ENCODE measurements at regions not wholly inside any gene's neighbourhood (a gene's known extent, or its start where the extent isn't known, plus 50 kb on each side); places are given as distances from the start of the nearest gene placed in this dataset.

DNA sequence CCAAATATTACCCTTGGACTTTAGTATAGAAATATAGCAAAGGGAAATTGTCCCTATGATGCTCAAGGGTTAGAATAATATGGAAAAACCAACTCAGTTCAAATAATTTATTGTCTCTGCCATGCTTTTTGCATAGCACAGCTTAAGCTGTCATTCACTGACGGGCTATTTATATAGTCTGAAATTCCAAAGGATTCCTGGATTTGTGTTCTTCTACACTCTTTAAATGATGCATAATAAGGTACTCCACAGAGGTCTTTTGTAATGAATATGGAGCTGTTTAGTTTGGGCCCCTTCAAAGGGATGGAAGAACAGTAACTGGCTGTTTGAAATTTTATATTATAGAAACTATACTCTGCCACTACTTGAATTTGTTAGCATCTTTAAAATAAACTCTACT, 276.6 kb upstream of the FERD3L start (continued):
- TF ChIP-seq, protein P1, sequence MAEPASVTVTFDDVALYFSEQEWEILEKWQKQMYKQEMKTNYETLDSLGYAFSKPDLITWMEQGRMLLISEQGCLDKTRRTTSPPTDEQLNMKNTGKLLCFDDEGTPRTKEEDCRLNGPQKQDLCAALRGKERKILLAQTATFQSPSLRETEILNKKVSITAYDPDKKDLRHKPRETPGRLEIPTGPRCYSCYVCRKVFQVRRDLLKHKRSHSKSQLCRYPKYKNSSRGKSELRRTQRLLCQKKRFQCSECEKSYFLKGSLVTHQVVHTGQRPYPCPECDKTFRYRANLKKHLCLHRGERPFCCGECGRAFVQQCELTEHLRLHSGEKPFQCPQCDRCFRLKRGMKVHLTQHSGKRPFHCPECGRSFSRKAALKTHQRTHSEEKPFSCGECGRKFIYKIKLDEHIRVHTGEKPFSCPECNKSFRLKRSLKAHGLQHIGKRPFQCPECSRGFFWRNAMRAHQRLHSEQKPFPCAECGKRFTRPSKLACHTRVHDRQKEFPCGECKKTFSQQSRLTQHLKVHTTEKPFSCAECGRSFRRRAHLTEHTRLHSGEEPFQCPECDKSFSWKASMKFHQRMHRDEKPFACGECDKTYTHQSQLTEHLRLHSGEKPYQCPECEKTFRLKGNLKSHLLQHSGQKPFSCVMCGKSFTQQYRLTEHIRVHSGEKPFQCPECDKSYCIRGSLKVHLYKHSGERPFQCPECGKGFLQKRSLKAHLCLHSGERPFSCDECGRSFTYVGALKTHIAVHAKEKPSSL (CRISPR knock-in tag; conservative IDR thresholded peaks at IDR 0.05) = no peak
- TF ChIP-seq, protein P2, sequence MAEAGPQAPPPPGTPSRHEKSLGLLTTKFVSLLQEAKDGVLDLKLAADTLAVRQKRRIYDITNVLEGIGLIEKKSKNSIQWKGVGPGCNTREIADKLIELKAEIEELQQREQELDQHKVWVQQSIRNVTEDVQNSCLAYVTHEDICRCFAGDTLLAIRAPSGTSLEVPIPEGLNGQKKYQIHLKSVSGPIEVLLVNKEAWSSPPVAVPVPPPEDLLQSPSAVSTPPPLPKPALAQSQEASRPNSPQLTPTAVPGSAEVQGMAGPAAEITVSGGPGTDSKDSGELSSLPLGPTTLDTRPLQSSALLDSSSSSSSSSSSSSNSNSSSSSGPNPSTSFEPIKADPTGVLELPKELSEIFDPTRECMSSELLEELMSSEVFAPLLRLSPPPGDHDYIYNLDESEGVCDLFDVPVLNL (CRISPR knock-in tag; IDR thresholded peaks at IDR 0.05; ENCODE audit: borderline replicate concordance, low read depth) = no peak

DNA sequence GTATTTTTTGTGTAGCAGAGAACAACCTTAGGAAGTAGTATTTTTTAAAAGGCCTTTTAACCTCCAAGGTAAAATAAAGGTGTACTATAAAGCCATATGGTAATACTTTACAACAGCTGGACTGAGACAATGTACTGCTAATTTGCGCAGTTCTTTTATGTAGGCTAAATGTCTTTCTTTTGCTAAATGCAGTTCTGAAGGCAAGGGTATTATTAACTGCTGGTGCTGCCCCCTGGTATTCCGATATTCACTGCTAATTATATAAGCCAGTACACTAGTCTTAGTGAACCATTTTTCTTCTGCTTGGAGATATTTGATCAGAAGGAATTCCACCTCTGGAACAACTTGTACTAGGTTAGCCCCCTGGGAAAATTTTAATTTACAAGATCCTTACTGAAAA, 272.0 kb upstream of the FERD3L start:
- peaks cover 45% of the 10 kb centered on the region for H3K4me1 Mint-ChIP-seq
- ChIA-PET POLR2A (no interaction called here), CTCF (interaction anchor here (0.6 kb wide), 1 partner anchor 75 kb away, joined by 3 read pairs; no protein-coding TSS in a partner anchor)
- DNase-seq (ENCODE audit: low spot score) (no peak), ATAC-seq (no peak)
- TF ChIP-seq TEAD1 (CRISPR knock-in tag; IDR thresholded peaks at IDR 0.05) = no peak
- TF ChIP-seq, protein P3, sequence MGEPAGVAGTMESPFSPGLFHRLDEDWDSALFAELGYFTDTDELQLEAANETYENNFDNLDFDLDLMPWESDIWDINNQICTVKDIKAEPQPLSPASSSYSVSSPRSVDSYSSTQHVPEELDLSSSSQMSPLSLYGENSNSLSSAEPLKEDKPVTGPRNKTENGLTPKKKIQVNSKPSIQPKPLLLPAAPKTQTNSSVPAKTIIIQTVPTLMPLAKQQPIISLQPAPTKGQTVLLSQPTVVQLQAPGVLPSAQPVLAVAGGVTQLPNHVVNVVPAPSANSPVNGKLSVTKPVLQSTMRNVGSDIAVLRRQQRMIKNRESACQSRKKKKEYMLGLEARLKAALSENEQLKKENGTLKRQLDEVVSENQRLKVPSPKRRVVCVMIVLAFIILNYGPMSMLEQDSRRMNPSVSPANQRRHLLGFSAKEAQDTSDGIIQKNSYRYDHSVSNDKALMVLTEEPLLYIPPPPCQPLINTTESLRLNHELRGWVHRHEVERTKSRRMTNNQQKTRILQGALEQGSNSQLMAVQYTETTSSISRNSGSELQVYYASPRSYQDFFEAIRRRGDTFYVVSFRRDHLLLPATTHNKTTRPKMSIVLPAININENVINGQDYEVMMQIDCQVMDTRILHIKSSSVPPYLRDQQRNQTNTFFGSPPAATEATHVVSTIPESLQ (CRISPR knock-in tag; IDR thresholded peaks at IDR 0.05) = no peak
- TF ChIP-seq NFE2L1 (CRISPR knock-in tag; IDR thresholded peaks at IDR 0.05) = no peak
- TF ChIP-seq, protein P4, sequence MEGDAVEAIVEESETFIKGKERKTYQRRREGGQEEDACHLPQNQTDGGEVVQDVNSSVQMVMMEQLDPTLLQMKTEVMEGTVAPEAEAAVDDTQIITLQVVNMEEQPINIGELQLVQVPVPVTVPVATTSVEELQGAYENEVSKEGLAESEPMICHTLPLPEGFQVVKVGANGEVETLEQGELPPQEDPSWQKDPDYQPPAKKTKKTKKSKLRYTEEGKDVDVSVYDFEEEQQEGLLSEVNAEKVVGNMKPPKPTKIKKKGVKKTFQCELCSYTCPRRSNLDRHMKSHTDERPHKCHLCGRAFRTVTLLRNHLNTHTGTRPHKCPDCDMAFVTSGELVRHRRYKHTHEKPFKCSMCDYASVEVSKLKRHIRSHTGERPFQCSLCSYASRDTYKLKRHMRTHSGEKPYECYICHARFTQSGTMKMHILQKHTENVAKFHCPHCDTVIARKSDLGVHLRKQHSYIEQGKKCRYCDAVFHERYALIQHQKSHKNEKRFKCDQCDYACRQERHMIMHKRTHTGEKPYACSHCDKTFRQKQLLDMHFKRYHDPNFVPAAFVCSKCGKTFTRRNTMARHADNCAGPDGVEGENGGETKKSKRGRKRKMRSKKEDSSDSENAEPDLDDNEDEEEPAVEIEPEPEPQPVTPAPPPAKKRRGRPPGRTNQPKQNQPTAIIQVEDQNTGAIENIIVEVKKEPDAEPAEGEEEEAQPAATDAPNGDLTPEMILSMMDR (IDR thresholded peaks at IDR 0.05) = no peak
- TF ChIP-seq, protein P5, sequence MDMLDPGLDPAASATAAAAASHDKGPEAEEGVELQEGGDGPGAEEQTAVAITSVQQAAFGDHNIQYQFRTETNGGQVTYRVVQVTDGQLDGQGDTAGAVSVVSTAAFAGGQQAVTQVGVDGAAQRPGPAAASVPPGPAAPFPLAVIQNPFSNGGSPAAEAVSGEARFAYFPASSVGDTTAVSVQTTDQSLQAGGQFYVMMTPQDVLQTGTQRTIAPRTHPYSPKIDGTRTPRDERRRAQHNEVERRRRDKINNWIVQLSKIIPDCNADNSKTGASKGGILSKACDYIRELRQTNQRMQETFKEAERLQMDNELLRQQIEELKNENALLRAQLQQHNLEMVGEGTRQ (CRISPR knock-in tag; IDR thresholded peaks at IDR 0.05) = no peak
- peaks cover 3% of the 10 kb centered on the region; the same call in 1 of the 2 replicates for H3K36me3 Mint-ChIP-seq
- no peaks in the 10 kb centered on the region for H3K27me3 Mint-ChIP-seq (ENCODE audit: low read depth)
- peaks cover 11% of the 10 kb centered on the region for H3K9me3 Mint-ChIP-seq
- H3K4me3 Mint-ChIP-seq = no peak overlapping the region
- H3K27ac Mint-ChIP-seq = no peak overlapping the region

DNA sequence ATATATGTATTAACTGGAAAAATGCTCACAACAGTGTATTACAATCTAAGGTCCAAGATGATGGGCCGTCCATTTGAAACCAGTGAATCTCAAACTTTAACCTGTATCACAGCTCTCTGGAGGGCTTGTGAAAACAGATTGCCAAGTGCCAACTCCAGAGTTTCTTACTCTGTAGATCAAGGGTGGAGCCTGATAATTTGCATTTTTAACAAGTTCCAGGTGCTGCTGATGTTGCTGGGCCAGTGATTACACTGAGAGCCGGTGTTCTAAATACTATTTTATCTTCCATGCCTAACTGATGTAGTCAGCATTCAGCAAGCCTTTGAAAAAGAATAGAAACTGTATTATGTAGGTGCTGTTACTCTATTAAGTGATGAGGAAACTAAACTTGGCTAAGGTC, 269.9 kb upstream of the FERD3L start:
- Mint-ChIP-seq H3K4me1 (peaks cover 33% of the 10 kb centered on the region), H3K27ac (no peak overlapping the region), H3K9me3 (peaks cover 7% of the 10 kb centered on the region), H3K27me3 (ENCODE audit: low read depth) (no peaks in the 10 kb centered on the region), H3K4me3 (no peak overlapping the region), H3K36me3 (peaks cover under 1% of the 10 kb centered on the region; the same call in 1 of the 2 replicates)
- DNase-seq (ENCODE audit: low spot score) = no peak
- POLR2A ChIA-PET = no interaction called here
- TF ChIP-seq, protein P6, sequence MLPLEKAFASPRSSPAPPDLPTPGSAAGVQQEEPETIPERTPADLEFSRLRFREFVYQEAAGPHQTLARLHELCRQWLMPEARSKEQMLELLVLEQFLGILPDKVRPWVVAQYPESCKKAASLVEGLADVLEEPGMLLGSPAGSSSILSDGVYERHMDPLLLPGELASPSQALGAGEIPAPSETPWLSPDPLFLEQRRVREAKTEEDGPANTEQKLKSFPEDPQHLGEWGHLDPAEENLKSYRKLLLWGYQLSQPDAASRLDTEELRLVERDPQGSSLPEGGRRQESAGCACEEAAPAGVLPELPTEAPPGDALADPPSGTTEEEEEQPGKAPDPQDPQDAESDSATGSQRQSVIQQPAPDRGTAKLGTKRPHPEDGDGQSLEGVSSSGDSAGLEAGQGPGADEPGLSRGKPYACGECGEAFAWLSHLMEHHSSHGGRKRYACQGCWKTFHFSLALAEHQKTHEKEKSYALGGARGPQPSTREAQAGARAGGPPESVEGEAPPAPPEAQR (CRISPR knock-in tag; IDR thresholded peaks at IDR 0.05) = no peak
- TF ChIP-seq ZNF138 (CRISPR knock-in tag; conservative IDR thresholded peaks at IDR 0.05) (no peak), OVOL2 (CRISPR knock-in tag; IDR thresholded peaks at IDR 0.05; ENCODE audit: borderline replicate concordance) (no peak), ELF4 (CRISPR knock-in tag; IDR thresholded peaks at IDR 0.05; ENCODE audit: low read depth) (no peak), ZNF263 (CRISPR knock-in tag; IDR thresholded peaks at IDR 0.05; ENCODE audit: low read depth) (no peak), ZBTB21 (CRISPR knock-in tag; IDR thresholded peaks at IDR 0.05; ENCODE audit: borderline replicate concordance) (no peak), JAZF1 (CRISPR knock-in tag; IDR thresholded peaks at IDR 0.05) (no peak), ETV6 (CRISPR knock-in tag; IDR thresholded peaks at IDR 0.05) (no peak)
- TF ChIP-seq, protein P7, sequence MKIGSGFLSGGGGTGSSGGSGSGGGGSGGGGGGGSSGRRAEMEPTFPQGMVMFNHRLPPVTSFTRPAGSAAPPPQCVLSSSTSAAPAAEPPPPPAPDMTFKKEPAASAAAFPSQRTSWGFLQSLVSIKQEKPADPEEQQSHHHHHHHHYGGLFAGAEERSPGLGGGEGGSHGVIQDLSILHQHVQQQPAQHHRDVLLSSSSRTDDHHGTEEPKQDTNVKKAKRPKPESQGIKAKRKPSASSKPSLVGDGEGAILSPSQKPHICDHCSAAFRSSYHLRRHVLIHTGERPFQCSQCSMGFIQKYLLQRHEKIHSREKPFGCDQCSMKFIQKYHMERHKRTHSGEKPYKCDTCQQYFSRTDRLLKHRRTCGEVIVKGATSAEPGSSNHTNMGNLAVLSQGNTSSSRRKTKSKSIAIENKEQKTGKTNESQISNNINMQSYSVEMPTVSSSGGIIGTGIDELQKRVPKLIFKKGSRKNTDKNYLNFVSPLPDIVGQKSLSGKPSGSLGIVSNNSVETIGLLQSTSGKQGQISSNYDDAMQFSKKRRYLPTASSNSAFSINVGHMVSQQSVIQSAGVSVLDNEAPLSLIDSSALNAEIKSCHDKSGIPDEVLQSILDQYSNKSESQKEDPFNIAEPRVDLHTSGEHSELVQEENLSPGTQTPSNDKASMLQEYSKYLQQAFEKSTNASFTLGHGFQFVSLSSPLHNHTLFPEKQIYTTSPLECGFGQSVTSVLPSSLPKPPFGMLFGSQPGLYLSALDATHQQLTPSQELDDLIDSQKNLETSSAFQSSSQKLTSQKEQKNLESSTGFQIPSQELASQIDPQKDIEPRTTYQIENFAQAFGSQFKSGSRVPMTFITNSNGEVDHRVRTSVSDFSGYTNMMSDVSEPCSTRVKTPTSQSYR (CRISPR knock-in tag; IDR thresholded peaks at IDR 0.05) = no peak
- TF ChIP-seq, protein P8, sequence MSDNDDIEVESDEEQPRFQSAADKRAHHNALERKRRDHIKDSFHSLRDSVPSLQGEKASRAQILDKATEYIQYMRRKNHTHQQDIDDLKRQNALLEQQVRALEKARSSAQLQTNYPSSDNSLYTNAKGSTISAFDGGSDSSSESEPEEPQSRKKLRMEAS (CRISPR knock-in tag; IDR thresholded peaks at IDR 0.05) = no peak
- TF ChIP-seq, protein P9, sequence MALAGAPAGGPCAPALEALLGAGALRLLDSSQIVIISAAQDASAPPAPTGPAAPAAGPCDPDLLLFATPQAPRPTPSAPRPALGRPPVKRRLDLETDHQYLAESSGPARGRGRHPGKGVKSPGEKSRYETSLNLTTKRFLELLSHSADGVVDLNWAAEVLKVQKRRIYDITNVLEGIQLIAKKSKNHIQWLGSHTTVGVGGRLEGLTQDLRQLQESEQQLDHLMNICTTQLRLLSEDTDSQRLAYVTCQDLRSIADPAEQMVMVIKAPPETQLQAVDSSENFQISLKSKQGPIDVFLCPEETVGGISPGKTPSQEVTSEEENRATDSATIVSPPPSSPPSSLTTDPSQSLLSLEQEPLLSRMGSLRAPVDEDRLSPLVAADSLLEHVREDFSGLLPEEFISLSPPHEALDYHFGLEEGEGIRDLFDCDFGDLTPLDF (CRISPR knock-in tag; IDR thresholded peaks at IDR 0.05) = no peak
- CTCF ChIA-PET = interaction anchor here (1.8 kb wide), 1 partner anchor 77 kb away, joined by 6 read pairs; no protein-coding TSS in a partner anchor
- no peak for ATAC-seq
